ENCODE measurements at regions not wholly inside any gene's neighbourhood (a gene's known extent, or its start where the extent isn't known, plus 50 kb on each side); places are given as distances from the start of the nearest gene placed in this dataset.

- TF ChIP-seq POLR2A (IDR thresholded peaks at IDR 0.05; ENCODE audit: low read depth), result no peak
- TF ChIP-seq CTCF (IDR thresholded peaks at IDR 0.05), result no peak
- TF ChIP-seq POLR2AphosphoS5 (IDR thresholded peaks at IDR 0.05), result no peak
Observed at GRCh38 chr1:229950020-229950419, 117.0 kb upstream of the GALNT2 start.

Measured in esophagus muscularis mucosa (tissue), 3 donors.